Activated naive CD8-positive, alpha-beta T cell treated with anti-CD3 and anti-CD28 coated beads, Interleukin-2, amount 10 ng/mL, durations not matched to agents 7 days and 5 days (primary cell): ENCODE measurements at regions not wholly inside any gene's neighbourhood (a gene's known extent, or its start where the extent isn't known, plus 50 kb on each side); places are given as distances from the start of the nearest gene placed in this dataset.
"Not testable (repeated sequence)": the region's sequence is repeated elsewhere in the genome, so short reads cannot be mapped to it uniquely, and the experiment has no call there.

Experiments
- ATAC-seq: fragments of 150-1000 bp; cut with Tn5 transposase; one replicate; pipeline ENCODE4 v1.10.0; 2021; ENCODE audit warnings: low read depth, moderate library complexity
- POLR2A ChIA-PET: fragments of 350-600 bp; sonication (Branson Sonifier 250); formaldehyde crosslinking; loops from one replicate; lab custom pipeline; 2021; ENCODE audit warnings: antibody characterized with exemption; lab: Charles Lee
- DNase-seq: peaks from one replicate; pipeline ENCODE4 v3.0.0; 2021
- H3K27ac Mint-ChIP-seq: one replicate; pipeline ENCODE4 v1.8.0; 2022; ENCODE audit warnings: mild to moderate bottlenecking, mixed read lengths
- H3K27me3 Mint-ChIP-seq: one replicate; pipeline ENCODE4 v1.8.0; 2022; ENCODE audit warnings: mild to moderate bottlenecking, moderate library complexity, mixed read lengths
- H3K36me3 Mint-ChIP-seq: one replicate; pipeline ENCODE4 v1.8.0; 2021; ENCODE audit warnings: mild to moderate bottlenecking, mixed read lengths
- H3K4me1 Mint-ChIP-seq: one replicate; pipeline ENCODE4 v1.8.0; 2021; ENCODE audit warnings: mixed read lengths
- H3K4me3 Mint-ChIP-seq: one replicate; pipeline ENCODE4 v1.8.0; 2022; ENCODE audit warnings: mild to moderate bottlenecking, moderate library complexity, mixed read lengths
- H3K9me3 Mint-ChIP-seq: one replicate; pipeline ENCODE4 v1.8.0; 2021; ENCODE audit warnings: mixed read lengths

DNA sequence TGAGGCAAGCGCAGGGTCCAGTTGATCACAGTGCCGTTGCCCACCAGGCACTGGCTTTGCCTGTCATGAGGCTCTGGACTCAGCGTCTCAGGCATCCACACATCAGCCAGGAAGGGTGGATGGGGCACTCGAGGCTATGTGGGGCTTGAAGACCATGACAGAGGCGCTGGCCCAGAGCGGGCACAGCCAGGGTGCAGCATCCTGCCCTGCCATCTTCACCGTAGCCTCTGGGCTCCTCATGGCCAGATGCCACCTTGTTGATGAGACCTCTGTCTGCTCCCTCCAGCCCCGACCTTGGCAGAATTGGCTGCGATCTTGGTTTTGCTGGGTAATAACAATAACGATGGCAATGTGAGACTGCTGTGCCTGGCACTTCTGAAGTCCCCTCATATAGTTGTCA is 404.2 kb upstream of the IRX2 start:
- no peak overlapping the region for H3K4me3 Mint-ChIP-seq
- H3K27ac Mint-ChIP-seq: no peak overlapping the region
- no peak for DNase-seq
- H3K36me3 Mint-ChIP-seq: no peaks in the 10 kb centered on the region
- ATAC-seq: no peak
- no peaks in the 10 kb centered on the region for H3K4me1 Mint-ChIP-seq
- no peaks in the 10 kb centered on the region for H3K27me3 Mint-ChIP-seq
- H3K9me3 Mint-ChIP-seq: peaks cover 2% of the 10 kb centered on the region
- POLR2A ChIA-PET: no interaction called here

DNA sequence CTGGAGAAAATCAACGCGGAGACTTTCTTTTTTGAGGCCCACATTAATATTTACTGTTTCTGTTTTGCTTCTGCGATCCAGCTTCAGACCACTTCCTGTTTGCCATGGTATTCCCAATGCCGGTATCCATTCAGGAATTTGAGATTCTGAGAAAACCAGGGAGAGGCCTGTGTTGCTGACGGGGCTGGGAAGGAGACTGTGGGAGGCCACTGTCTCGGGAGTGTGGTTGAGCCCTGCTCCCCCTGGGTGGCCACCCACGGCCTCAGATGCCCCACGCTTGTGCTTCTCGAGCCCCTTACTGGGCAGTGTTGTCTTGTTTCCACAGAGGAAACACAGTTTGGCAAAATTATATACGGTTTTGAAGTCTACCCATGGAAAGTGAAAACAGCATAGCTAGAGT is 403.6 kb upstream of the IRX2 start:
- no peaks in the 10 kb centered on the region for H3K4me1 Mint-ChIP-seq
- peaks cover 2% of the 10 kb centered on the region for H3K9me3 Mint-ChIP-seq
- no peak for ATAC-seq
- no peak overlapping the region for H3K4me3 Mint-ChIP-seq
- POLR2A ChIA-PET: no interaction called here
- no peaks in the 10 kb centered on the region for H3K27me3 Mint-ChIP-seq
- no peaks in the 10 kb centered on the region for H3K36me3 Mint-ChIP-seq
- no peak overlapping the region for H3K27ac Mint-ChIP-seq
- no peak for DNase-seq

- DNase-seq (no peak), ATAC-seq (no peak)
- no peak overlapping the region for H3K4me3 Mint-ChIP-seq
- H3K4me1 Mint-ChIP-seq: no peaks in the 10 kb centered on the region
- POLR2A ChIA-PET: no interaction called here
- no peaks in the 10 kb centered on the region for H3K36me3 Mint-ChIP-seq
- no peaks in the 10 kb centered on the region for H3K27me3 Mint-ChIP-seq
- peaks cover 3% of the 10 kb centered on the region for H3K9me3 Mint-ChIP-seq
- no peak overlapping the region for H3K27ac Mint-ChIP-seq
These were observed 402.4 kb upstream of the IRX2 start for GRCh38 chr5:3153906-3154305.

DNA sequence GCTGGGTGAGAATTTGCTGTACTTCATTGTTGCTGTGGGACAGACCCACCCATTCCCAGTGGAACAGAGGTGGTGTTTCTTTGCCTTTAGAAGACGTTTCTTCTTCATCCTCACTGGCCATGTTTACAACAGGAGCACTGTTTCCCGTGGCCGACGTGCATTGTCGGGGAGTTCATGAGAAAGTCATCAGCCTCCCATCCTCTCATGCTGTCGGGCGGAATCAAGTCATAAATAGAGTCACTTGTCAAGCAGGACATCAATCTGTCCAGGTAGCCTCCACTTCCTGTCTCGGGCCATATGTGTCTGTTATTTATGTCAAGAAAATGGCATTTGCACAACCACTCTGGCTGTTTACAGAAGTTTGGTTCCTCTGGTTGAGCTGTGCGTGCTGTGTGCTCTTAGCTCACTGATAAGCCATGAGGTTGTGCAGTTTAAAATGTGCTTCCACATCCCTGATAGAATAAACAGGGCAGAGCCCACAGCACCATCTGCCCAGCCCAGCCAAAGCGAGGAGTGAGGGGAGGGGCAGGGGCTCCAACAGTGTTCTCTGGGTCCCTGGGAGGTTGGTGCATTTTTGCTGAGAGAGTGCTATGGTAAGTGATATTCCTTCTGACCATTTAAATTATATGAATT is 401.9 kb upstream of the IRX2 start:
- Mint-ChIP-seq H3K4me1 (no peaks in the 10 kb centered on the region), H3K27ac (no peak overlapping the region), H3K4me3 (no peak overlapping the region), H3K9me3 (peaks cover 3% of the 10 kb centered on the region), H3K27me3 (no peaks in the 10 kb centered on the region), H3K36me3 (no peaks in the 10 kb centered on the region)
- ATAC-seq (no peak), DNase-seq (no peak)
- POLR2A ChIA-PET: no interaction called here

DNA sequence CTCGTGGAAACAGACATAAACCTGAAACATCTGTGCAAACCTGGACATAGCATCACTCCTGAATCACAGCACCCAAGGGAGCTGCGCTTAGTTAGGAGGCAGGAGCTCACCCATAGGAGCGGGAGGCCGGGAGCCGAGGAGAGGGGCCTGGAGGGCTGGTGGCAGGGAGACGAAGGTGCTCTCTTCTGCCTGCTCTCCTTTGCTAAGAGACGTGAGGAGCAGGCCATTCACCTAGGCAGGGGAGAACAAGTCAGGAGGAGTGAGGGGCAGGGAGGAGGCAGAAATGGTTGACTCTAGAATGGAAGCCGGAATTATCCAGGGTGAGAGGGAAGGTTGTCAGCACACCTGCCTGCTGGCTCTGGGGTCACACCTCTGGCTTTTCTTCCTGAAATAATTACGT is 398.4 kb upstream of the IRX2 start:
- no peak for ATAC-seq
- Mint-ChIP-seq H3K27ac (no peak overlapping the region), H3K4me3 (no peak overlapping the region), H3K36me3 (no peaks in the 10 kb centered on the region), H3K27me3 (no peaks in the 10 kb centered on the region), H3K9me3 (peaks cover 3% of the 10 kb centered on the region), H3K4me1 (no peaks in the 10 kb centered on the region)
- DNase-seq: no peak
- POLR2A ChIA-PET: no interaction called here

- H3K4me3 Mint-ChIP-seq, DNase-seq, POLR2A ChIA-PET, H3K9me3 Mint-ChIP-seq, H3K27ac Mint-ChIP-seq, ATAC-seq, H3K36me3 Mint-ChIP-seq, H3K27me3 Mint-ChIP-seq, H3K4me1 Mint-ChIP-seq: not testable (repeated sequence)
These were observed 395.9 kb upstream of the IRX2 start for GRCh38 chr5:3147405-3147804.

GRCh38 chr5:3145641-3146040 is 394.2 kb upstream of the IRX2 start:
- POLR2A ChIA-PET: no interaction called here
- Mint-ChIP-seq H3K4me1 (no peaks in the 10 kb centered on the region), H3K36me3 (no peaks in the 10 kb centered on the region), H3K27ac (no peak overlapping the region), H3K27me3 (no peaks in the 10 kb centered on the region), H3K4me3 (no peak overlapping the region), H3K9me3 (peaks cover 1% of the 10 kb centered on the region)
- no peak for ATAC-seq
- DNase-seq: no peak

DNA sequence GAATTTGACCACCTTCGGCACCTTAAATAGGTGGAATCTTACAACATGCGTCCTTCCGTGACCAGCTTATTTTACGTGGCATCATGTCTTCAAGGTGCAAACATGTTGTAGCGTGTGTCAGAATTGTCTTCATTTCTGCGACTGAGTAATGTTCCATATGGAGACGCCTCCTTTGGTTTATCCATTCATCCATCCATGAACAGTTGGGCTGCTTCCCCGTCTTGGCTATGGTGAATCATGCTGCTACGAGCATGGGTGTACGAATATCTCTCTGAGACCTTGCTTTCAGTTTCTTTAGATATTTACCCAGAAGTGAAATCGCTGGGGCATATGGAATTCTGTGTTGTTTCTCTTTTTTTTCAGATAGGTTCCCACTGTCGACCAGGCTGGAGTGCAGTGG is 391.9 kb upstream of the IRX2 start:
- Mint-ChIP-seq H3K9me3 (peaks cover 3% of the 10 kb centered on the region), H3K4me3 (no peak overlapping the region), H3K36me3 (no peaks in the 10 kb centered on the region), H3K27me3 (no peaks in the 10 kb centered on the region), H3K4me1 (no peaks in the 10 kb centered on the region), H3K27ac (no peak overlapping the region)
- ATAC-seq: no peak
- POLR2A ChIA-PET: no interaction called here
- no peak for DNase-seq

GRCh38 chr5:3142261-3143027 is 391.0 kb upstream of the IRX2 start:
- no peaks in the 10 kb centered on the region for H3K27me3 Mint-ChIP-seq
- ATAC-seq (no peak), DNase-seq (no peak)
- no peaks in the 10 kb centered on the region for H3K36me3 Mint-ChIP-seq
- POLR2A ChIA-PET: no interaction called here
- H3K27ac Mint-ChIP-seq: no peak overlapping the region
- no peaks in the 10 kb centered on the region for H3K4me1 Mint-ChIP-seq
- H3K4me3 Mint-ChIP-seq: no peak overlapping the region
- H3K9me3 Mint-ChIP-seq: peaks cover 3% of the 10 kb centered on the region

- H3K9me3 Mint-ChIP-seq: peaks cover 4% of the 10 kb centered on the region
- no peak for DNase-seq
- H3K27ac Mint-ChIP-seq: no peak overlapping the region
- POLR2A ChIA-PET: no interaction called here
- no peaks in the 10 kb centered on the region for H3K27me3 Mint-ChIP-seq
- no peak overlapping the region for H3K4me3 Mint-ChIP-seq
- no peak for ATAC-seq
- no peaks in the 10 kb centered on the region for H3K36me3 Mint-ChIP-seq
- H3K4me1 Mint-ChIP-seq: no peaks in the 10 kb centered on the region
These were observed 388.6 kb upstream of the IRX2 start for GRCh38 chr5:3140117-3140516.

DNA sequence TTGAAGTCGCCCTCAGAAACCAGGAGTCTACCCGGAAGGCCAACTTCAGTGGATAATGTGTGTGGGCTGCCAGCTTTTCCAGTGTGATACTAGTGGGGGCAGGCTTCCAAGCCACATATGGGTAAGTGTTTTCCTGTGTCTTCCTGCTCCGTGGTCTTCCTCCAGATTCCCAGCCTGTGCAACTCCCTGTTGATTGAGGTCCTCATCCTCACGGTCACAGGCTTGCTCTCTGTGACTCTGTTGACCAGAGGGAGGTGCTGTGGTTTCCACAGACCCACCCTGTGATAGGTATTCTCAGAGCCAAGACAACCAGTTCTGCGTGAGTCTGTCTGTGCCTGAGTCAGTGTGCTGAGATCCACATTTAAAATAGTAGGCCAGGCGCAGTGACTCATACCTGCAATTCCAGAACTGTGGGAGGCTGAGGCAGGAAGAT is 388.0 kb upstream of the IRX2 start:
- Mint-ChIP-seq H3K9me3 (peaks cover 4% of the 10 kb centered on the region), H3K27ac (no peak overlapping the region), H3K4me3 (no peak overlapping the region), H3K27me3 (no peaks in the 10 kb centered on the region), H3K36me3 (no peaks in the 10 kb centered on the region), H3K4me1 (no peaks in the 10 kb centered on the region)
- no peak for DNase-seq
- POLR2A ChIA-PET: no interaction called here
- no peak for ATAC-seq

DNA sequence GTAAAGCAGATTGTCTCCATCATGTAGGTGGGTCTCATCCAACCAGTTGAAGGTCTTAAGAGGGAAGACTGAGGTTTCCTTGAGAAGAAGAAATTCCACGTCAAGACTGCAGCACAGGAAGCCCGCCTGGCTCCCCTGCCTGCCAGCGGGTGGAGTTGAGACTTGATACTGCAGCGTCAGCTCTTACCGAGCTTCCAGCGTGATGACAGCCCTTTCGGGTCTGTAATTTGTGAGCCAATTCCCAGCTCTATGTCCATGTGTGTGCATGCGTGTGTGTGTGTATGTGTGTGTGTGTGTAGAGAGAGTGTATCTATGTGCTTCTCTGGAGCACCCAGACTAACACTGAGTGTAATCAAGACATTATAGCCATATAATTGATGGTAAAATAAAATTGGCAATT is 379.7 kb upstream of the IRX2 start:
- Mint-ChIP-seq H3K27ac (no peak overlapping the region), H3K36me3 (no peaks in the 10 kb centered on the region), H3K9me3 (peaks cover 5% of the 10 kb centered on the region), H3K4me3 (no peak overlapping the region), H3K4me1 (no peaks in the 10 kb centered on the region), H3K27me3 (no peaks in the 10 kb centered on the region)
- POLR2A ChIA-PET: no interaction called here
- DNase-seq (no peak), ATAC-seq (no peak)

DNA sequence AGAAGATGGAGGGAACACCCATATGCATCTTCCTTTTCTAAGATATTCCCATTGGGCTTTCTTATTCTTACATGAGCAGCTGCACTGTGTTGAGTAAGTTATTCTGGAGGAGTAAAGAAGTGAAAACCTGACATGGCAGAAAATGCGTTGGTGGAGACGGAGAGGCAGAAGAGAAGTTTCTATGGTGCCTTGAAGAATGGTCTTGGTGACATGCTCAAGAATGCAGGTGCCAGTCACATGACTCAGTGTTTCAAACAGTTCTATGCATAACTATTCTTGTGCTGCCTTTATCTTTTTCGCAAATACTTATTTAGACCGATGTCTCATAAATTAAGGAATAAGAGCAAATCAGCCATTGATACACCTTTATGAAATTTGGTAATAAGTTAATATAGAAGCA is 377.8 kb upstream of the IRX2 start:
- Mint-ChIP-seq H3K4me3 (no peak overlapping the region), H3K36me3 (no peaks in the 10 kb centered on the region), H3K27ac (no peak overlapping the region), H3K4me1 (no peaks in the 10 kb centered on the region), H3K27me3 (no peaks in the 10 kb centered on the region), H3K9me3 (peaks cover 5% of the 10 kb centered on the region)
- POLR2A ChIA-PET: no interaction called here
- DNase-seq (no peak), ATAC-seq (no peak)

GRCh38 chr5:3127423-3127911 is 376.0 kb upstream of the IRX2 start:
- Mint-ChIP-seq H3K27ac (no peak overlapping the region), H3K9me3 (peaks cover 5% of the 10 kb centered on the region), H3K27me3 (peaks cover 4% of the 10 kb centered on the region), H3K36me3 (no peaks in the 10 kb centered on the region), H3K4me3 (no peak overlapping the region), H3K4me1 (no peaks in the 10 kb centered on the region)
- POLR2A ChIA-PET: no interaction called here
- ATAC-seq: no peak
- DNase-seq: no peak
